Fibroblast of lung (primary cell): ENCODE measurements at regions not wholly inside any gene's neighbourhood (a gene's known extent, or its start where the extent isn't known, plus 50 kb on each side); places are given as distances from the start of the nearest gene placed in this dataset.

Source experiments
- DNase-seq, 2 donors: peaks; one replicate each; pipeline versions ENCODE4 v3.0.0 to v3.0.0-alpha.2; 2010; ENCODE audit warnings: low read depth in 2 of 2
- H2AFZ ChIP-seq: 2 replicates; pipeline ENCODE4 v1.5.1; 2012; ENCODE audit warnings: low read length, control low read depth, inconsistent platforms
- H3K27ac ChIP-seq: 2 replicates; pipeline ENCODE4 v1.5.1; 2011; ENCODE audit warnings: low read length, control low read depth; ENCODE audit not compliant: insufficient read depth
- H3K27me3 ChIP-seq: 2 replicates; pipeline ENCODE4 v1.5.1; 2011; ENCODE audit warnings: mild to moderate bottlenecking, low read length; ENCODE audit not compliant: control insufficient read depth, insufficient read depth
- H3K36me3 ChIP-seq: 2 replicates; pipeline ENCODE4 v1.5.1; 2011; ENCODE audit warnings: low read length; ENCODE audit not compliant: control insufficient read depth, insufficient read depth
- H3K4me1 ChIP-seq: 2 replicates; pipeline ENCODE4 v1.5.1; 2011; ENCODE audit warnings: low read length; ENCODE audit not compliant: control insufficient read depth, insufficient read depth; ENCODE audit errors: extremely low read depth
- H3K4me2 ChIP-seq: 2 replicates; pipeline ENCODE4 v1.5.1; 2011; ENCODE audit warnings: low read length, control low read depth; ENCODE audit not compliant: insufficient read depth; ENCODE audit errors: extremely low read depth
- H3K4me3 ChIP-seq, 4 experiments: fragments of 200-600 bp in 1 of 4; sonication (generic) in 1 of 4; replicated peaks in 1 of 4; 2 replicates each; pipeline ENCODE4 v1.5.1; 2011 to 2016; ENCODE audit warnings: low read length in 4 of 4, low read depth in 3 of 4, mild to moderate bottlenecking in 3 of 4, control low read depth in 2 of 4, inconsistent platforms in 1 of 4, mixed read lengths in 1 of 4; ENCODE audit not compliant: insufficient read depth in 1 of 4; ENCODE audit errors: control extremely low read depth in 1 of 4
- H3K79me2 ChIP-seq: 2 replicates; pipeline ENCODE4 v1.5.1; 2012; ENCODE audit warnings: mild to moderate bottlenecking, low read length, inconsistent platforms; ENCODE audit not compliant: control insufficient read depth, insufficient read depth
- H3K9ac ChIP-seq: 2 replicates; pipeline ENCODE4 v1.5.1; 2011; ENCODE audit warnings: mild to moderate bottlenecking, low read length, control low read depth; ENCODE audit not compliant: insufficient read depth
- H3K9me3 ChIP-seq: 2 replicates; pipeline ENCODE4 v1.5.1; 2012; ENCODE audit warnings: low read depth, low read length; ENCODE audit not compliant: control insufficient read depth, insufficient read depth
- H4K20me1 ChIP-seq: 2 replicates; pipeline ENCODE4 v1.5.1; 2011; ENCODE audit warnings: low read length; ENCODE audit not compliant: control insufficient read depth, insufficient read depth; ENCODE audit errors: extremely low read depth
- CTCF ChIP-seq, 2 donors: IDR thresholded peaks in 1 of 2; conservative IDR thresholded peaks in 1 of 2; 1 replicate in 1 of 2; 2 replicates in 1 of 2; pipeline ENCODE4 v1.5.1; 2011 to 2012; ENCODE audit warnings: low read length in 2 of 2, control low read depth in 1 of 2, inconsistent platforms in 1 of 2, low read depth in 1 of 2, mild to moderate bottlenecking in 1 of 2
- EZH2 ChIP-seq: IDR thresholded peaks from 2 replicates; pipeline ENCODE4 v1.5.1; 2012; ENCODE audit warnings: low read length, control low read depth, mild to moderate bottlenecking; ENCODE audit errors: missing control alignments

- Histone ChIP-seq H3K27ac (no peak overlapping the region), H3K4me1 (no peaks in the 10 kb centered on the region), H3K4me3 (no peak overlapping the region), H3K9me3 (no peaks in the 10 kb centered on the region), H3K9ac (no peak overlapping the region), H3K27me3 (no peaks in the 10 kb centered on the region), H3K4me2 (no peak overlapping the region), H2AFZ (no peak overlapping the region), H4K20me1 (no peaks in the 10 kb centered on the region), H3K79me2 (no peaks in the 10 kb centered on the region), H3K36me3 (no peaks in the 10 kb centered on the region)
- no peak for TF ChIP-seq CTCF (conservative IDR thresholded peaks at IDR 0.05 in 1 of 2, IDR thresholded peaks at IDR 0.05 in 1 of 2; ENCODE audit: low read depth in 1 of 2, low read length in 2 of 2)
- TF ChIP-seq EZH2: no peak
- DNase-seq: no peak
These were observed 1629.7 kb downstream of the NCAM2 start for GRCh38 chr21:22627911-22628310.

GRCh38 chr21:22630953-22631465 is 1632.8 kb downstream of the NCAM2 start:
- no peak for DNase-seq
- Histone ChIP-seq H3K9ac (no peak overlapping the region), H4K20me1 (no peaks in the 10 kb centered on the region), H3K4me2 (no peak overlapping the region), H2AFZ (no peak overlapping the region), H3K79me2 (no peaks in the 10 kb centered on the region), H3K4me3 (no peak overlapping the region), H3K27ac (no peak overlapping the region), H3K36me3 (no peaks in the 10 kb centered on the region), H3K4me1 (no peaks in the 10 kb centered on the region), H3K9me3 (no peaks in the 10 kb centered on the region), H3K27me3 (no peaks in the 10 kb centered on the region)
- TF ChIP-seq CTCF (conservative IDR thresholded peaks at IDR 0.05 in 1 of 2, IDR thresholded peaks at IDR 0.05 in 1 of 2; ENCODE audit: low read depth in 1 of 2, low read length in 2 of 2) (no peak), EZH2 (no peak)

- no peaks in the 10 kb centered on the region for H3K4me1 ChIP-seq
These were observed 1634.0 kb downstream of the NCAM2 start for GRCh38 chr21:22632176-22632575.

More at GRCh38 chr21:22632176-22632575, 1634.0 kb downstream of the NCAM2 start:
- Histone ChIP-seq H3K4me2 (no peak overlapping the region), H3K9ac (no peak overlapping the region), H3K36me3 (no peaks in the 10 kb centered on the region), H3K27me3 (no peaks in the 10 kb centered on the region), H3K4me3 (no peak overlapping the region), H3K79me2 (no peaks in the 10 kb centered on the region), H2AFZ (no peak overlapping the region), H3K27ac (no peak overlapping the region), H4K20me1 (no peaks in the 10 kb centered on the region), H3K9me3 (no peaks in the 10 kb centered on the region)
- TF ChIP-seq CTCF (conservative IDR thresholded peaks at IDR 0.05 in 1 of 2, IDR thresholded peaks at IDR 0.05 in 1 of 2; ENCODE audit: low read depth in 1 of 2, low read length in 2 of 2) (no peak), EZH2 (no peak)
- no peak for DNase-seq
